H9 (cell line): ENCODE measurements at regions not wholly inside any gene's neighbourhood (a gene's known extent, or its start where the extent isn't known, plus 50 kb on each side); places are given as distances from the start of the nearest gene placed in this dataset.

Experiments
- DNase-seq: peaks from one replicate; pipeline ENCODE4 v3.0.0-alpha.2; 2017
- H2AFZ ChIP-seq: one replicate; pipeline ENCODE4 v1.6.1; 2013; ENCODE audit warnings: mild to moderate bottlenecking, low read length, control low read depth, moderate library complexity
- H2AK5ac ChIP-seq: 2 replicates; pipeline ENCODE4 v1.6.1; 2013; ENCODE audit warnings: low read length, control low read depth, mixed read lengths; ENCODE audit not compliant: insufficient read length
- H2BK120ac ChIP-seq: one replicate; pipeline ENCODE4 v1.6.1; 2013; ENCODE audit warnings: low read depth, mild to moderate bottlenecking, low read length, control low read depth, inconsistent platforms; ENCODE audit not compliant: poor library complexity, severe bottlenecking
- H2BK12ac ChIP-seq: 2 replicates; pipeline ENCODE4 v1.6.1; 2013; ENCODE audit warnings: low read length, control low read depth, mixed read lengths, low read depth; ENCODE audit not compliant: insufficient read length
- H2BK15ac ChIP-seq: 2 replicates; pipeline ENCODE4 v1.6.1; 2013; ENCODE audit warnings: low read depth, low read length, control low read depth
- H2BK20ac ChIP-seq: one replicate; pipeline ENCODE4 v1.6.1; 2013; ENCODE audit warnings: low read depth, mild to moderate bottlenecking, low read length, control low read depth, inconsistent platforms; ENCODE audit not compliant: poor library complexity, severe bottlenecking
- H2BK5ac ChIP-seq: 2 replicates; pipeline ENCODE4 v1.6.1; 2013; ENCODE audit warnings: low read length, control low read depth, mixed read lengths; ENCODE audit not compliant: insufficient read length
- H3K14ac ChIP-seq: 2 replicates; pipeline ENCODE4 v1.6.1; 2013; ENCODE audit warnings: low read length, control low read depth; ENCODE audit not compliant: insufficient read depth
- H3K18ac ChIP-seq: 2 replicates; pipeline ENCODE4 v1.6.1; 2013; ENCODE audit warnings: low read depth, mild to moderate bottlenecking, mixed read lengths, low read length, control low read depth; ENCODE audit not compliant: insufficient read length
- H3K23ac ChIP-seq: 2 replicates; pipeline ENCODE4 v1.6.1; 2013; ENCODE audit warnings: low read length, control low read depth, mixed read lengths, low read depth; ENCODE audit not compliant: insufficient read length
- H3K23me2 ChIP-seq: 2 replicates; pipeline ENCODE4 v1.6.1; 2013; ENCODE audit warnings: low read depth, mild to moderate bottlenecking, mixed read lengths, low read length, control low read depth; ENCODE audit not compliant: insufficient read length, poor library complexity, severe bottlenecking
- H3K27ac ChIP-seq: 2 replicates; pipeline ENCODE4 v1.5.1; 2013; ENCODE audit warnings: low read length, control low read depth, mixed read lengths, low read depth; ENCODE audit not compliant: insufficient read length
- H3K27me3 ChIP-seq: 2 replicates; pipeline ENCODE4 v1.6.1; 2013; ENCODE audit warnings: low read length, control low read depth, inconsistent platforms; ENCODE audit not compliant: insufficient read depth
- H3K4ac ChIP-seq: 2 replicates; pipeline ENCODE4 v1.6.1; 2013; ENCODE audit warnings: low read depth, mild to moderate bottlenecking, control low read depth, inconsistent platforms, low read length, moderate library complexity
- H3K4me1 ChIP-seq: 2 replicates; pipeline ENCODE4 v1.6.1; 2013; ENCODE audit warnings: low read length, control low read depth, inconsistent platforms; ENCODE audit not compliant: insufficient read depth
- H3K4me2 ChIP-seq: 2 replicates; pipeline ENCODE4 v1.6.1; 2013; ENCODE audit warnings: low read length, control low read depth, mixed read lengths; ENCODE audit not compliant: insufficient read length, insufficient read depth
- H3K56ac ChIP-seq: 2 replicates; pipeline ENCODE4 v1.6.1; 2013; ENCODE audit warnings: low read depth, mild to moderate bottlenecking, mixed read lengths, low read length, control low read depth; ENCODE audit not compliant: insufficient read length
- H3K79me1 ChIP-seq: 2 replicates; pipeline ENCODE4 v1.6.1; 2013; ENCODE audit warnings: low read depth, mild to moderate bottlenecking, moderate library complexity, low read length, control low read depth, inconsistent platforms; ENCODE audit not compliant: insufficient read depth, poor library complexity, severe bottlenecking
- H3K79me2 ChIP-seq: 2 replicates; pipeline ENCODE4 v1.6.1; 2013; ENCODE audit warnings: low read length, control low read depth, inconsistent platforms; ENCODE audit not compliant: insufficient read depth
- H3K9ac ChIP-seq: 2 replicates; pipeline ENCODE4 v1.6.1; 2013; ENCODE audit warnings: low read length, control low read depth, mixed read lengths; ENCODE audit not compliant: insufficient read length; ENCODE audit errors: extremely low read depth
- H3K9me3 ChIP-seq: one replicate; pipeline ENCODE4 v1.6.1; 2013; ENCODE audit warnings: low read depth, low read length, inconsistent platforms; ENCODE audit not compliant: control insufficient read depth
- H3T11ph ChIP-seq: one replicate; pipeline ENCODE4 v1.6.1; 2013; ENCODE audit warnings: mild to moderate bottlenecking, low read length, control low read depth, inconsistent platforms
- H4K20me1 ChIP-seq: one replicate; pipeline ENCODE4 v1.6.1; 2013; ENCODE audit not compliant: control insufficient read depth, insufficient read length, insufficient read depth
- H4K5ac ChIP-seq: 2 replicates; pipeline ENCODE4 v1.6.1; 2013; ENCODE audit warnings: low read depth, mild to moderate bottlenecking, mixed read lengths, low read length, control low read depth; ENCODE audit not compliant: insufficient read length
- H4K8ac ChIP-seq: replicated peaks from 2 replicates; pipeline ENCODE4 v1.6.1; 2013; ENCODE audit warnings: low read length, control low read depth, mixed read lengths, low read depth; ENCODE audit not compliant: insufficient read length
- H4K91ac ChIP-seq: 2 replicates; pipeline ENCODE4 v1.6.1; 2013; ENCODE audit warnings: low read depth, mild to moderate bottlenecking, moderate library complexity, mixed read lengths, low read length, control low read depth; ENCODE audit not compliant: insufficient read length
- H3K27ac Mint-ChIP-seq, 3 experiments: 2 replicates in 2 of 3; 3 replicates in 1 of 3; pipeline ENCODE4 v1.8.0; 2020 to 2021; ENCODE audit warnings: mixed read lengths in 3 of 3, mild to moderate bottlenecking in 1 of 3, moderate library complexity in 1 of 3
- H3K27me3 Mint-ChIP-seq: 2 replicates; pipeline ENCODE4 v1.8.0; 2021; ENCODE audit warnings: low read depth, mild to moderate bottlenecking, moderate library complexity, mixed read lengths
- H3K36me3 Mint-ChIP-seq, 3 experiments: 2 replicates in 2 of 3; 3 replicates in 1 of 3; pipeline ENCODE4 v1.8.0; 2020 to 2021; ENCODE audit warnings: low read depth in 3 of 3, mixed read lengths in 3 of 3; ENCODE audit not compliant: insufficient read depth in 1 of 3
- H3K4me1 Mint-ChIP-seq, 2 experiments: 2 replicates each; pipeline ENCODE4 v1.8.0; 2020; ENCODE audit warnings: mixed read lengths in 2 of 2
- H3K4me3 Mint-ChIP-seq, 2 experiments: 2 replicates in 1 of 2; 3 replicates in 1 of 2; pipeline ENCODE4 v1.8.0; 2020 to 2021; ENCODE audit warnings: mild to moderate bottlenecking in 2 of 2, mixed read lengths in 2 of 2, moderate library complexity in 1 of 2
- H3K9me3 Mint-ChIP-seq, 2 experiments: 2 replicates in 1 of 2; 3 replicates in 1 of 2; pipeline ENCODE4 v1.8.0; 2020; ENCODE audit warnings: mild to moderate bottlenecking in 2 of 2, mixed read lengths in 2 of 2, moderate library complexity in 1 of 2
- CTCF ChIP-seq: fragments of 200-600 bp; sonication (generic); conservative IDR thresholded peaks from 3 replicates; pipeline ENCODE4 v1.8.0; 2021; ENCODE audit warnings: antibody characterized with exemption, mild to moderate bottlenecking
- WGBS: extraction: QIAGEN DNeasy Blood & Tissue Kit; methylation state at CpG from one replicate; pipeline ENCODE4 v1.1.7; 2013; ENCODE audit warnings: missing lambda C conversion rate, low lambda C conversion rate, mixed read lengths; ENCODE audit not compliant: insufficient read length; ENCODE audit errors: extremely low coverage; 5-methylcytosine and 5-hydroxymethylcytosine counted together

DNA sequence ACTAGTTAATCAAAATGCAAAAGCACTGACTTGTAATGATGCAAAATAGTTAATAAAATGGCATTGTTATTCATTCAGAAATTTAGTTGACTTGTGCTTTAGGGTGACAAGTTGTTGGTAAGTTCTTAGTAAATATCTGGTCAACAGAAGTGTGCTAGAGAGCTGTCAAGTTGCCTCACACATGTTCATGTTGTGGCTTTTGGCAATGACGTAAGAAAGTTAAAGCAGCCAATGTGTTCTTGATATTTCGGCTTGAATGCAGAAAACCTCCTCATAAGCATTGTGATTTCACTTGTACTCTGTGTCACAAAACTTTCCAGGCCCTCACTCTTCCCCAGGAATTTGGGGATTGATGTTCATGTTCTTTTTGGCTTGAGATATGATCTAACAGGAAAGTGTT, 626.7 kb downstream of the PRR16 start:
- no peaks in the 10 kb centered on the region; a peak in 1 of 5 replicates for H3K9me3 Mint-ChIP-seq
- H2BK15ac ChIP-seq, result no peak overlapping the region
- TF ChIP-seq CTCF, result no peak

More for the DNA sequence above, 626.7 kb downstream of the PRR16 start:
- no peak overlapping the region for H3K27ac ChIP-seq
- H2BK5ac ChIP-seq, result no peak overlapping the region
- no peak overlapping the region for H3K23ac ChIP-seq
- DNase-seq, result no peak
- no peak overlapping the region for H3K14ac ChIP-seq
- Mint-ChIP-seq H3K36me3 (no peaks in the 10 kb centered on the region), H3K4me3 (no peak overlapping the region), H3K27me3 (no peaks in the 10 kb centered on the region), H3K27ac (no peak overlapping the region), H3K4me1 (no peaks in the 10 kb centered on the region)
- H3K4ac ChIP-seq, result no peak overlapping the region
- no peaks in the 10 kb centered on the region for H3K4me1 ChIP-seq
- no peak overlapping the region for H3K4me2 ChIP-seq
- H3K56ac ChIP-seq, result no peak overlapping the region
- H3K79me2 ChIP-seq, result no peaks in the 10 kb centered on the region
- no peak overlapping the region for H2BK12ac ChIP-seq
- H3K9me3 ChIP-seq, result no peaks in the 10 kb centered on the region
- no peaks in the 10 kb centered on the region for H3K27me3 ChIP-seq
- no peaks in the 10 kb centered on the region for H3K79me1 ChIP-seq
- H2BK20ac ChIP-seq, result no peak overlapping the region
- no peak overlapping the region for H3K9ac ChIP-seq
- H2AFZ ChIP-seq, result no peak overlapping the region
- no peaks in the 10 kb centered on the region for H3K23me2 ChIP-seq
- no peaks in the 10 kb centered on the region for H4K20me1 ChIP-seq
- no peak overlapping the region for H4K5ac ChIP-seq
- no peak overlapping the region for H3K18ac ChIP-seq
- H3T11ph ChIP-seq, result no peak overlapping the region
- no CpG with 5 or more reads among the region's 2 CpGs for WGBS
- no peak overlapping the region for H2BK120ac ChIP-seq
- no peak overlapping the region for H2AK5ac ChIP-seq
- H4K91ac ChIP-seq, result no peak overlapping the region
- no peak overlapping the region for H4K8ac ChIP-seq
